ENCODE measurements at regions not wholly inside any gene's neighbourhood (a gene's known extent, or its start where the extent isn't known, plus 50 kb on each side); places are given as distances from the start of the nearest gene placed in this dataset.

GRCh38 chr7:119281181-119281846 is 991.7 kb upstream of the KCND2 start:
- H3K36me3 ChIP-seq (ENCODE audit: insufficient read depth): no peaks in the 10 kb centered on the region
- H3K4me3 ChIP-seq: no peak overlapping the region
- no peak overlapping the region for H3K27ac ChIP-seq (ENCODE audit: low read depth)
- H3K9me3 Mint-ChIP-seq: no peaks in the 10 kb centered on the region
- no peak overlapping the region for H3K4me3 Mint-ChIP-seq
- H3K4me1 Mint-ChIP-seq: no peaks in the 10 kb centered on the region; the same call in 2 of the 3 replicates
- H3K79me2 ChIP-seq (replicated peaks; ENCODE audit: insufficient read depth): no peaks in the 10 kb centered on the region
- no peaks in the 10 kb centered on the region for H3K27me3 ChIP-seq (ENCODE audit: insufficient read depth)
- no peaks in the 10 kb centered on the region for H3K4me1 ChIP-seq (ENCODE audit: insufficient read depth)
- ATAC-seq (peak; percentile 79), DNase-seq (ENCODE audit: low spot score) (no peak)
- no peak overlapping the region for H3K27ac Mint-ChIP-seq
- no peaks in the 10 kb centered on the region for H4K20me1 ChIP-seq (replicated peaks; ENCODE audit: insufficient read depth)
- H2AFZ ChIP-seq: peak overlapping the region; percentile 63; the same call in 1 of the 2 replicates
- H3K27me3 Mint-ChIP-seq (ENCODE audit: insufficient read depth, low read depth, poor library complexity): no peaks in the 10 kb centered on the region
- H3K9me2 ChIP-seq (ENCODE audit: insufficient read depth): no peaks in the 10 kb centered on the region
- TF ChIP-seq JUNB (IDR thresholded peaks at IDR 0.05; ENCODE audit: unreplicated experiment) (no peak), ZNF114 (CRISPR knock-in tag; IDR thresholded peaks at IDR 0.05) (no peak), EZH2 (IDR thresholded peaks at IDR 0.05; ENCODE audit: low read depth, unreplicated experiment) (no peak), STAT1 (IDR thresholded peaks at IDR 0.05; ENCODE audit: unreplicated experiment) (no peak), ZNF331 (CRISPR knock-in tag; IDR thresholded peaks at IDR 0.05; ENCODE audit: low read depth) (no peak), POLR2AphosphoS5 (IDR thresholded peaks at IDR 0.05; ENCODE audit: low read depth) (no peak), CTCF (conservative IDR thresholded peaks at IDR 0.05; ENCODE audit: low read depth in 2 of 2) (no peak), NANOG (IDR thresholded peaks at IDR 0.05; ENCODE audit: borderline replicate concordance) (no peak), EZH2phosphoT487 (IDR thresholded peaks at IDR 0.05; ENCODE audit: unreplicated experiment) (no peak), REST (IDR thresholded peaks at IDR 0.05; ENCODE audit: unreplicated experiment) (no peak), CREB1 (CRISPR knock-in tag; IDR thresholded peaks at IDR 0.05; ENCODE audit: low read depth) (no peak), ETS1 (IDR thresholded peaks at IDR 0.05) (no peak)
- TF ChIP-seq, protein P1, sequence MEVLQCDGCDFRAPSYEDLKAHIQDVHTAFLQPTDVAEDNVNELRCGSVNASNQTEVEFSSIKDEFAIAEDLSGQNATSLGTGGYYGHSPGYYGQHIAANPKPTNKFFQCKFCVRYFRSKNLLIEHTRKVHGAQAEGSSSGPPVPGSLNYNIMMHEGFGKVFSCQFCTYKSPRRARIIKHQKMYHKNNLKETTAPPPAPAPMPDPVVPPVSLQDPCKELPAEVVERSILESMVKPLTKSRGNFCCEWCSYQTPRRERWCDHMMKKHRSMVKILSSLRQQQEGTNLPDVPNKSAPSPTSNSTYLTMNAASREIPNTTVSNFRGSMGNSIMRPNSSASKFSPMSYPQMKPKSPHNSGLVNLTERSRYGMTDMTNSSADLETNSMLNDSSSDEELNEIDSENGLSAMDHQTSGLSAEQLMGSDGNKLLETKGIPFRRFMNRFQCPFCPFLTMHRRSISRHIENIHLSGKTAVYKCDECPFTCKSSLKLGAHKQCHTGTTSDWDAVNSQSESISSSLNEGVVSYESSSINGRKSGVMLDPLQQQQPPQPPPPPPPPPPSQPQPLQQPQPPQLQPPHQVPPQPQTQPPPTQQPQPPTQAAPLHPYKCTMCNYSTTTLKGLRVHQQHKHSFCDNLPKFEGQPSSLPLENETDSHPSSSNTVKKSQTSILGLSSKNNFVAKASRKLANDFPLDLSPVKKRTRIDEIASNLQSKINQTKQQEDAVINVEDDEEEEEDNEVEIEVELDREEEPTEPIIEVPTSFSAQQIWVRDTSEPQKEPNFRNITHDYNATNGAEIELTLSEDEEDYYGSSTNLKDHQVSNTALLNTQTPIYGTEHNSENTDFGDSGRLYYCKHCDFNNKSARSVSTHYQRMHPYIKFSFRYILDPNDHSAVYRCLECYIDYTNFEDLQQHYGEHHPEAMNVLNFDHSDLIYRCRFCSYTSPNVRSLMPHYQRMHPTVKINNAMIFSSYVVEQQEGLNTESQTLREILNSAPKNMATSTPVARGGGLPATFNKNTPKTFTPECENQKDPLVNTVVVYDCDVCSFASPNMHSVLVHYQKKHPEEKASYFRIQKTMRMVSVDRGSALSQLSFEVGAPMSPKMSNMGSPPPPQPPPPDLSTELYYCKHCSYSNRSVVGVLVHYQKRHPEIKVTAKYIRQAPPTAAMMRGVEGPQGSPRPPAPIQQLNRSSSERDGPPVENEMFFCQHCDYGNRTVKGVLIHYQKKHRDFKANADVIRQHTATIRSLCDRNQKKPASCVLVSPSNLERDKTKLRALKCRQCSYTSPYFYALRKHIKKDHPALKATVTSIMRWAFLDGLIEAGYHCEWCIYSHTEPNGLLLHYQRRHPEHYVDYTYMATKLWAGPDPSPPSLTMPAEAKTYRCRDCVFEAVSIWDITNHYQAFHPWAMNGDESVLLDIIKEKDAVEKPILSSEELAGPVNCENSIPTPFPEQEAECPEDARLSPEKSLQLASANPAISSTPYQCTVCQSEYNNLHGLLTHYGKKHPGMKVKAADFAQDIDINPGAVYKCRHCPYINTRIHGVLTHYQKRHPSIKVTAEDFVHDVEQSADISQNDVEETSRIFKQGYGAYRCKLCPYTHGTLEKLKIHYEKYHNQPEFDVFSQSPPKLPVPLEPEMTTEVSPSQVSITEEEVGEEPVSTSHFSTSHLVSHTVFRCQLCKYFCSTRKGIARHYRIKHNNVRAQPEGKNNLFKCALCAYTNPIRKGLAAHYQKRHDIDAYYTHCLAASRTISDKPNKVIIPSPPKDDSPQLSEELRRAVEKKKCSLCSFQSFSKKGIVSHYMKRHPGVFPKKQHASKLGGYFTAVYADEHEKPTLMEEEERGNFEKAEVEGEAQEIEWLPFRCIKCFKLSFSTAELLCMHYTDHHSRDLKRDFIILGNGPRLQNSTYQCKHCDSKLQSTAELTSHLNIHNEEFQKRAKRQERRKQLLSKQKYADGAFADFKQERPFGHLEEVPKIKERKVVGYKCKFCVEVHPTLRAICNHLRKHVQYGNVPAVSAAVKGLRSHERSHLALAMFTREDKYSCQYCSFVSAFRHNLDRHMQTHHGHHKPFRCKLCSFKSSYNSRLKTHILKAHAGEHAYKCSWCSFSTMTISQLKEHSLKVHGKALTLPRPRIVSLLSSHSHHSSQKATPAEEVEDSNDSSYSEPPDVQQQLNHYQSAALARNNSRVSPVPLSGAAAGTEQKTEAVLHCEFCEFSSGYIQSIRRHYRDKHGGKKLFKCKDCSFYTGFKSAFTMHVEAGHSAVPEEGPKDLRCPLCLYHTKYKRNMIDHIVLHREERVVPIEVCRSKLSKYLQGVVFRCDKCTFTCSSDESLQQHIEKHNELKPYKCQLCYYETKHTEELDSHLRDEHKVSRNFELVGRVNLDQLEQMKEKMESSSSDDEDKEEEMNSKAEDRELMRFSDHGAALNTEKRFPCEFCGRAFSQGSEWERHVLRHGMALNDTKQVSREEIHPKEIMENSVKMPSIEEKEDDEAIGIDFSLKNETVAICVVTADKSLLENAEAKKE (CRISPR knock-in tag; IDR thresholded peaks at IDR 0.05): no peak
- H3K4me2 ChIP-seq: no peak overlapping the region
- H3K36me3 Mint-ChIP-seq (ENCODE audit: low read depth): no peaks in the 10 kb centered on the region
- H3F3A ChIP-seq (replicated peaks; ENCODE audit: low read depth): no peaks in the 10 kb centered on the region

Data from GM23338 (cell line).